HAP-1 (cell line): ENCODE measurements at regions not wholly inside any gene's neighbourhood (a gene's known extent, or its start where the extent isn't known, plus 50 kb on each side); places are given as distances from the start of the nearest gene placed in this dataset.
"Not testable (repeated sequence)": the region's sequence is repeated elsewhere in the genome, so short reads cannot be mapped to it uniquely, and the experiment has no call there.

Experiments
- DNase-seq, 2 experiments: peaks; one replicate each; pipeline ENCODE4 v3.0.0-alpha.2; 2016 to 2020; ENCODE audit warnings: low spot score in 2 of 2
- H3K27me3 ChIP-seq: fragments of 250-450 bp; sonication (Bioruptor Pico); 2 replicates; pipeline ENCODE4 v1.5.1; 2020; ENCODE audit warnings: low read depth, mild to moderate bottlenecking, moderate library complexity
- H3K36me3 ChIP-seq: fragments of 250-450 bp; sonication (Bioruptor Pico); replicated peaks from 2 replicates; pipeline ENCODE4 v1.5.1; 2020; ENCODE audit warnings: mild to moderate bottlenecking
- H3K4me1 ChIP-seq: fragments of 250-450 bp; sonication (Bioruptor Pico); 2 replicates; pipeline ENCODE4 v1.5.1; 2020; ENCODE audit warnings: mild to moderate bottlenecking
- H3K4me3 ChIP-seq: fragments of 250-450 bp; sonication (Bioruptor Pico); 2 replicates; pipeline ENCODE4 v1.5.1; 2020; ENCODE audit warnings: mild to moderate bottlenecking, moderate library complexity
- H3K9me3 ChIP-seq: fragments of 250-450 bp; sonication (Bioruptor Pico); 2 replicates; pipeline ENCODE4 v1.5.1; 2020; ENCODE audit warnings: mild to moderate bottlenecking, moderate library complexity
- in situ Hi-C: fragments of 300-500 bp; cut with MboI; formaldehyde crosslinking; loops from 3 replicates; pipeline ENCODE4 v1.14.3; 2020; ENCODE audit warnings: low sequenced_read_pairs, inconsistent platforms, mixed read lengths

DNA sequence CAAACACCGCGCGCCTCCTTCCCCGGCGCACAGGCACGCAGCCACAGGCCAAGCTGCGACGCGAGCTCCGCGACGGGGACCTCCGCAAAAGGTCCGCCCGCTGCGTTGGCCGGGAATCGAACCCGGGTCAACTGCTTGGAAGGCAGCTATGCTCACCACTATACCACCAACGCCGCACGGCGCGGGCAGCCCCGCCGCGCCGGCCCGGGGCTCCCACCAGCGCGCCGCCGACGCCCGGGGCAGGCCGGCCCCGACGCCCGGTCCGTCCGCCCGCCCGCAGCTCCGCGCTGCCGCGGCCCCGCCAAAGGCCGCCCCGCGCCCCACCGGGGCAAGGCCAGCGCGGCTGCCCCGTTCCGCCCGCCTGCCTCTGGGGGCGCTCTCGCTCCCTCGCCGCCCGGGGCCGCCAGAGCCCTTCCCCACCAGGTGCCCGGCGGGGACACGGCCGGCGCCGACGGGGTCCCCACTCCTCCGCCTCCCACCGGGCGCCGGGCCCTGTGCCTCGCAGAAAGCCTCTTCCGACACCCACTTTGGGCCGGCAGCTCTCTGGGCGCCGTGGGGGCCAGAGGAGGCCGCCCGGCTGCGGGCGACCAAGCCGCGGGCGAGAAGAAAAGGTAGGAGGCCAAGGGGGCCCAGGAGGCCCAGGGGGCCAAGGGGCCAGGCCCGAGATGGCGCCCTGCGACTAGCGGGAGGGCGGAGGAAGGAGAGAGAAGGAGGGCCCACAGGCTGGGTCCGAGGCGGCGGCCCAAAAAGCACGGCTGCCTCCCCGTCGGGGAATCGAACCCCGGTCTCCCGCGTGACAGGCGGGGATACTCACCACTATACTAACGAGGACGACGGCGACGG is 50.2 kb upstream of the FCGR2A start:
- in situ Hi-C loops, H3K4me3 ChIP-seq, H3K27me3 ChIP-seq: not testable (repeated sequence)

DNA sequence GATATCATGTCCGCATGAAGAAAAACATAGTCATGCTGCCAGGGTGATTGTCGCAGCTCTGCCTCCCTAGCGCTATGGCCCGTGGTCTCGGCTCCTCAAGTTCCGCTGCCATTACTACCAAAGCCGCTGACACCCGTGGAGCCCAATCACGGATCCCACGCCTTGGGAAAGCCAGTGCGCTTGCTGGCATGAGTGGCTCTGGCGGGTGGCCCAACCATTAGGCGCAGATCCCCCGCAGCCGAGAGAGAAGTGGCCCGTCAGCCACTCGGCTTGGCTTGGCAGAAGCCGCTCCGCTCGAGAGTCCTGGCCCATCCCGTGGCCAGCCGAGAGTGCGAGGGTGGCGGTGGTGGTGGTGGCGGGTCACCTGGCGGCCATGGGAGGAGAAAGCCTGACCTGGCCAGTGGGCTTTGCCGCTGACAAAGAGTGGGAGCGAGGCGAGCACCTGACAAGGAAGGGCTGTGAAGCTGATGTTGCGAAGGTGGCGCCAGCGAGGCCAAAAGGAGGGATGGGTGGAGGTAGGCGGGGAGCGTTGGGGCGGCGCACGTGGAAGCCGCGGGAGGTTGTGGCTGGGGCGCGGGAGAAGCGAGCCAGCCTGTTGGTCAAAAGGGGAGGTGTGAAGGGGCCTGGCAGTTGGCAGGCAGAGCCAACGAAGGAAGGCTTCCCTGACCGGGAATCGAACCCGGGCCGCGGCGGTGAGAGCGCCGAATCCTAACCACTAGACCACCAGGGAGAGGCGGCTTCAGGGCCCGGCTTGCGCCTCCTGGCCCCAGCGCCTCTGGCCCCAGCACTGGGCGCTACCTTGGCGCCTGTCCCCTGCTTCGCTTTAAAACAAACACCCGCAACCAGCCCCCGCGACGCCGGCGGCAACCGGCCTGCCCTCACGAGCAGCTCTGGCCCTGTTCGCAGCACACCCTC is 51.0 kb upstream of the FCGR2A start:
- H3K4me3 ChIP-seq, in situ Hi-C loops, DNase-seq, H3K27me3 ChIP-seq, H3K36me3 ChIP-seq, H3K9me3 ChIP-seq, H3K4me1 ChIP-seq: not testable (repeated sequence)

More for the DNA sequence above, 50.2 kb upstream of the FCGR2A start:
- not testable (repeated sequence) for H3K4me1 ChIP-seq, DNase-seq, H3K9me3 ChIP-seq, H3K36me3 ChIP-seq

DNA sequence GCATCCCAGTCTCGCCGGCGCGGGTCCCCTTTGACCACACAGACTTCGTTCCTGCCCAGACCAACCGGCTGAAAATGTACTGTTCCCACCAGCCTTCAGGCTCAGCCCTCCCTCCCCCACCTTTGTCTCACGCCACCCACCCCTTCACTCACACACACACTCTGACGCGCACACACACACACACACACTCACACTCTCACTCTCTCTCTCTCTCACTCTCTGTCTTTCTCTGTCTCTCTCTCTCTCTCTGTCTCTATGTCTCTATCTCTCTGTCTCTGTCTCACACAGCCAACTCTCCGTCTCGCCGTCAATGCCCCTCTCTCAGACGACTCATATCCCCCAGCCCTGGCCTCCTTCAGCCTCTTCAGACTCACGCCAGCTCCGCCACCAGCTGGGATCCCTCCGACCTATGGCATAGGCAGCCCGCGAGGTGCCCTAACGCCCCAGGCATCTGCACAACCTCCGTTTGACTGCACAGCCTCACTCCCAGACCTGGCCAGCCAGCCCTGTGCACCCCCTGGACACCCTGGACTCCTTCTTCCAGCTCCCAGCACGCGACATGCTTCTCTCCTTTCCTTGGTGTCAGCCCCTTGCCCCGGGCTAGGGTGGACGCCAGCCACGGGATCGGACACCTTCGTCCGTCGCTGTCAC is 53.4 kb upstream of the FCGR2A start:
- DNase-seq, H3K4me1 ChIP-seq, H3K9me3 ChIP-seq, H3K27me3 ChIP-seq, H3K36me3 ChIP-seq, H3K4me3 ChIP-seq, in situ Hi-C loops: not testable (repeated sequence)

DNA sequence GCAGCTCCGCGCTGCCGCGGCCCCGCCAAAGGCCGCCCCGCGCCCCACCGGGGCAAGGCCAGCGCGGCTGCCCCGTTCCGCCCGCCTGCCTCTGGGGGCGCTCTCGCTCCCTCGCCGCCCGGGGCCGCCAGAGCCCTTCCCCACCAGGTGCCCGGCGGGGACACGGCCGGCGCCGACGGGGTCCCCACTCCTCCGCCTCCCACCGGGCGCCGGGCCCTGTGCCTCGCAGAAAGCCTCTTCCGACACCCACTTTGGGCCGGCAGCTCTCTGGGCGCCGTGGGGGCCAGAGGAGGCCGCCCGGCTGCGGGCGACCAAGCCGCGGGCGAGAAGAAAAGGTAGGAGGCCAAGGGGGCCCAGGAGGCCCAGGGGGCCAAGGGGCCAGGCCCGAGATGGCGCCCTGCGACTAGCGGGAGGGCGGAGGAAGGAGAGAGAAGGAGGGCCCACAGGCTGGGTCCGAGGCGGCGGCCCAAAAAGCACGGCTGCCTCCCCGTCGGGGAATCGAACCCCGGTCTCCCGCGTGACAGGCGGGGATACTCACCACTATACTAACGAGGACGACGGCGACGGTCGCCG is 57.4 kb upstream of the FCGR2A start:
- H3K4me1 ChIP-seq, H3K9me3 ChIP-seq, DNase-seq, H3K4me3 ChIP-seq, H3K27me3 ChIP-seq, H3K36me3 ChIP-seq, in situ Hi-C loops: not testable (repeated sequence)

DNA sequence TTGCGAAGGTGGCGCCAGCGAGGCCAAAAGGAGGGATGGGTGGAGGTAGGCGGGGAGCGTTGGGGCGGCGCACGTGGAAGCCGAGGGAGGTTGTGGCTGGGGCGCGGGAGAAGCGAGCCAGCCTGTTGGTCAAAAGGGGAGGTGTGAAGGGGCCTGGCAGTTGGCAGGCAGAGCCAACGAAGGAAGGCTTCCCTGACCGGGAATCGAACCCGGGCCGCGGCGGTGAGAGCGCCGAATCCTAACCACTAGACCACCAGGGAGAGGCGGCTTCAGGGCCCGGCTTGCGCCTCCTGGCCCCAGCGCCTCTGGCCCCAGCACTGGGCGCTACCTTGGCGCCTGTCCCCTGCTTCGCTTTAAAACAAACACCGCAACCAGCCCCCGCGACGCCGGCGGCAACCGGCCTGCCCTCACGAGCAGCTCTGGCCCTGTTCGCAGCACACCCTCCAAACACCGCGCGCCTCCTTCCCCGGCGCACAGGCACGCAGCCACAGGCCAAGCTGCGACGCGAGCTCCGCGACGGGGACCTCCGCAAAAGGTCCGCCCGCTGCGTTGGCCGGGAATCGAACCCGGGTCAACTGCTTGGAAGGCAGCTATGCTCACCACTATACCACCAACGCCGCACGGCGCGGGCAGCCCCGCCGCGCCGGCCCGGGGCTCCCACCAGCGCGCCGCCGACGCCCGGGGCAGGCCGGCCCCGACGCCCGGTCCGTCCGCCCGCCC is 58.1 kb upstream of the FCGR2A start:
- in situ Hi-C loops, DNase-seq: not testable (repeated sequence)

DNA sequence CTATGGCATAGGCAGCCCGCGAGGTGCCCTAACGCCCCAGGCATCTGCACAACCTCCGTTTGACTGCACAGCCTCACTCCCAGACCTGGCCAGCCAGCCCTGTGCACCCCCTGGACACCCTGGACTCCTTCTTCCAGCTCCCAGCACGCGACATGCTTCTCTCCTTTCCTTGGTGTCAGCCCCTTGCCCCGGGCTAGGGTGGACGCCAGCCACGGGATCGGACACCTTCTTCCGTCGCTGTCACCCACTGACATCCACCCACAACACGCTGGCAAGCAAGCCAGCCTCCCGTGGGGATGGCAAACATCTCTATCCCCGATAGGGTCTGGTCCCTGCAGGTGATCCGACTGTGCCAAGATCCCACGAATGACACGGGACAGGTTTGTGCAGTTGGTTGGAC is 60.5 kb upstream of the FCGR2A start:
- in situ Hi-C loops, H3K4me3 ChIP-seq, H3K27me3 ChIP-seq, H3K36me3 ChIP-seq, H3K9me3 ChIP-seq, H3K4me1 ChIP-seq: not testable (repeated sequence)
- peak in 1 of 2 experiments; percentile 45 for DNase-seq

More for the DNA sequence above, 58.1 kb upstream of the FCGR2A start:
- H3K4me1 ChIP-seq, H3K4me3 ChIP-seq, H3K36me3 ChIP-seq, H3K27me3 ChIP-seq, H3K9me3 ChIP-seq: not testable (repeated sequence)

DNA sequence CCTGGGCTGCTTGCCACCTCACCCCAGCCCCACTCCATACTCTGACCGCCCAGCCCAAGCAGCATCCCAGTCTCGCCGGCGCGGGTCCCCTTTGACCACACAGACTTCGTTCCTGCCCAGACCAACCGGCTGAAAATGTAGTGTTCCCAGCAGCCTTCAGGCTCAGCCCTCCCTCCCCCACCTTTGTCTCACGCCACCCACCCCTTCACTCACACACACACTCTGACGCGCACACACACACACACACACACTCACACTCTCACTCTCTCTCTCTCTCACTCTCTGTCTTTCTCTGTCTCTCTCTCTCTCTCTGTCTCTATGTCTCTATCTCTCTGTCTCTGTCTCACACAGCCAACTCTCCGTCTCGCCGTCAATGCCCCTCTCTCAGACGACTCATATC is 61.0 kb upstream of the FCGR2A start:
- H3K4me1 ChIP-seq, H3K4me3 ChIP-seq, H3K36me3 ChIP-seq, H3K9me3 ChIP-seq, H3K27me3 ChIP-seq, in situ Hi-C loops, DNase-seq: not testable (repeated sequence)

DNA sequence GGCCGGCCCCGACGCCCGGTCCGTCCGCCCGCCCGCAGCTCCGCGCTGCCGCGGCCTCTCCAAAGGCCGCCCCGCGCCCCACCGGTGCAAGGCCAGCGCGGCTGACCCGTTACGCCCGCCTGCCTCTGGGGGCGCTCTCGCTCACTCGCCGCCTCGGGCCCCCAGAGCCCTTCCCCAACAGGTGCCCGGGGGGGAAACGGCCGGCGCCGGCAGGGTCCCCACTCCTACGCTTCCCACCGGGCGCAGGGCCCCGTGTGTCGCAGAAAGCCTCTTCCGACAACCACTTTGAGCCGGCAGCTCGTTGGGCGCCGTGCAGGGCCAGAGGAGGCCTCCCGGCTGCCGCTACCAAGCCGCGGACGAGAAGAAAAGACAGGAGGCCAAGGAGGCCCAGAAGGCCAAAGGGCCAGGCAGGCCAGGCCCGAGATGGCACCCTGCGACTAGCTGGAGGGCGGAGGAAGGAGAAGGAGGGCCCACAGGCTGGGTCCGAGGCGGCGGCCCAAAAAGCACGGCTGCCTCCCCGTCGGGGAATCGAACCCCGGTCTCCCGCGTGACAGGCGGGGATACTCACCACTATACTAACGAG is 64.9 kb upstream of the FCGR2A start:
- in situ Hi-C loops, result no loop called here
- H3K9me3 ChIP-seq, result no peaks in the 10 kb centered on the region
- DNase-seq, result peak; percentile 64 to 86
- H3K36me3 ChIP-seq, result no peaks in the 10 kb centered on the region
- H3K4me1 ChIP-seq, result peaks cover 3% of the 10 kb centered on the region; the same call in 1 of the 2 replicates
- peak overlapping the region; percentile 57 for H3K4me3 ChIP-seq
- H3K27me3 ChIP-seq, result no peaks in the 10 kb centered on the region

DNA sequence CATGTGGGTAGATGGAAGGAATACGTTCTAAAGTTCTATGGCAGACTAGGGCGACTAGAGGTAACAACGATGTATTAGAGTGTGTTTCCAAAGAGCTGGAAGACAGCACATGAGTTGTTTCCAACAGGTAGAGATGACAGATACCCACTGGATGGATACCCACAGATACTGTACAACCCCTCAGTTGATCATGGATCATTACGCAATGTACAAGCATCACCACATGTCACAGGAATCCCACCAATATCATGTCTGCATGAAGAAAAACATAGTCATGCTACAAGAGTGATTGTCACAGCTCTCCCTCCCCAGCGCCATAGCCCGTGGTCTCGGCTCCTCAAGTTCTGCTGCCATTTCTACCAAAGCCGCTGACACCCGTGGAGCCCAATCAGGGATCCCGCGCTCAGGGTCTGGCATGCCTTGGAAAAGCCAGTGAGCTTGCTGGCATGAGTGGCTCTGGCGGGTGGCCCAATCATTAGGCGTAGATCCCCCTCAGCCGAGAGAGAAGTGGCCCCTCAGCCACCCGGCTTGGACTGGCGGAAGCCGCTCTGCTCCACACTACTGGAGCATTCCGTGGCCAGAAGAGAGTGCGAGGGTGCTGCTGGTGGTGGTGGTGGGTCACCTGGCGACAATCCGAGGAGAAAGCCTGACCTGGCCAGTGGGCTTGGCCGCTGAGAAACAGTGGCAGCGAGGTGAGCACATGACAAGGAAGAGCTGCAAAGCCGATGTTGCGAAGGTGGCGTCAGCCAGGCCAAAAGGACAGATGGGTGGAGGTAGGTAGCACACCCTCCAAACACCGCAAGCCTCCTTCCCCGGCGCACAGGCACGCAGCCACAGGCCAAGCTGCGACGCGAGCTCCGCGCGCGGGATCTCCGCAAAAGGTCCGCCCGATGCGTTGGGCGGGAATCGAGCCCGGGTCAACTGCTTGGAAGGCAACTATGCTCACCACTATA is 65.7 kb upstream of the FCGR2A start:
- Histone ChIP-seq H3K4me3 (peak overlapping the region; percentile 16), H3K27me3 (no peaks in the 10 kb centered on the region), H3K9me3 (no peaks in the 10 kb centered on the region), H3K36me3 (no peaks in the 10 kb centered on the region), H3K4me1 (peaks cover 3% of the 10 kb centered on the region; the same call in 1 of the 2 replicates)
- peak in 1 of 2 experiments; percentile 60 for DNase-seq
- in situ Hi-C loops, result loop anchor here (5.0 kb wide), 1 partner anchor 47 kb away; no protein-coding TSS in a partner anchor

DNA sequence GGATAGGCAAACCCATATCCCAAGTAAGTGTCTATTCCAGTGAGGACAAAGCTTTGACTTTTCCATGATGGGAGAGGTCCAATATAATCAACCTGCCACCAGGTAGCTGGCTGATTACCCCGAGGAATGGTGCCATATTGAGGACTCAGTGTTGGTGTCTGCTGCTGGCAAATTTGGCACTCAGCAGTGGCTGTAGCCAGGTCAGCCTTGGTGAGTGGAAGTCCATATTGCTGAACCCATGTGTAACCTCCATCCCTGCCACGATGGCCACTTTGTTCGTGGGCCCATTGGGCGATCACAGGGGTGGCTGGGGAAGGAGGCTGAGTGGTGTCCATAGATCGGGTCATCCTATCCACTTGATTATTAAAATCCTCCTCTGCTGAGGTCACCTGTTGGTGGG is 65.5 kb upstream of the CFAP126 start:
- H3K27me3 ChIP-seq, H3K4me3 ChIP-seq, H3K36me3 ChIP-seq, H3K9me3 ChIP-seq, H3K4me1 ChIP-seq, DNase-seq, in situ Hi-C loops: not testable (repeated sequence)

DNA sequence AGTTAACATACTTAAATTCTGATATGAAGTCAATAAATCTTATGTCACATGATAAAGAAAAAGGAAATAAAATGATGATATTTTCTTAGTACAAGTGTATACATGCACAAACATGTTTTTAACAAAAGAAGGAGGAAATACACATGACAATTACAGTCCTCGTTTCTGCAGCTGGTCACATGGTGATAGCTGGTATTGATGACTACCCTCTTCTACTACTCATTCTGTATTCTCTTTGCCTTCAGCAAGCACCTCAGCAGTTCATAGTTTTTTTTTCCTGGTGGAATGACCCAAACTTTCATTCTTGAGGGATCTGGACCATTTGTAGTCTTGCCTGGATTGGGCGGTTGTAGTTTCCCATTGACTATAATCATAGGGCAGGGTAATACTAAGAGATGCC is 64.4 kb upstream of the CFAP126 start:
- Histone ChIP-seq H3K9me3 (no peaks in the 10 kb centered on the region), H3K36me3 (no peaks in the 10 kb centered on the region), H3K4me1 (no peaks in the 10 kb centered on the region), H3K4me3 (no peak overlapping the region), H3K27me3 (no peaks in the 10 kb centered on the region)
- in situ Hi-C loops, result no loop called here
- DNase-seq, result no peak
